A549 (cell line): ENCODE measurements at regions not wholly inside any gene's neighbourhood (a gene's known extent, or its start where the extent isn't known, plus 50 kb on each side); places are given as distances from the start of the nearest gene placed in this dataset.

Experiments
- ATAC-seq, 2 experiments: fragments of 200-7000 bp in 1 of 2; fragments of >200 bp in 1 of 2; cut with Nextera tagmentation in 1 of 2; cut with Tn5 transposase in 1 of 2; 3 replicates each; pipeline versions ENCODE4 v1.8.0 to v1.9.1; 2018 to 2020; ENCODE audit warnings: mild to moderate bottlenecking in 1 of 2, moderate library complexity in 1 of 2
- CTCF ChIA-PET: fragments of 300-600 bp; sonication (Branson Sonifier 250); formaldehyde crosslinking; extraction: SDS; loops from one replicate; lab custom pipeline; 2021; ENCODE audit warnings: antibody characterized with exemption, inconsistent platforms; lab: Yijun Ruan, JAX
- POLR2A ChIA-PET: fragments of 350-600 bp; formaldehyde crosslinking; extraction: SDS; loops from one replicate; lab custom pipeline; 2021; ENCODE audit warnings: antibody characterized with exemption, inconsistent platforms; lab: Yijun Ruan, JAX
- DNase-seq, 2 experiments: peaks; one replicate each; pipeline versions ENCODE4 v3.0.0 to v3.0.0-alpha.2; 2011 to 2016; ENCODE audit warnings: low read depth in 1 of 2, low spot score in 1 of 2
- FAIRE-seq: peaks from 2 replicates; lab custom pipeline; 2011; peaks lifted over from hg19 to GRCh38; lab: Jason Lieb, UNC
- H3K27ac ChIP-seq, 2 experiments: fragments of >200 bp; sonication (Bioruptor Twin); formaldehyde crosslinking; 3 replicates each; pipeline ENCODE4 v1.5.1; 2016 to 2017
- H3K4me1 ChIP-seq: fragments of >200 bp; sonication (Bioruptor Twin); formaldehyde crosslinking; 3 replicates; pipeline ENCODE4 v1.6.1; 2016
- H3K4me2 ChIP-seq: fragments of >200 bp; sonication (Bioruptor Twin); formaldehyde crosslinking; 3 replicates; pipeline ENCODE4 v1.6.1; 2016
- H3K4me3 ChIP-seq: fragments of >200 bp; sonication (Bioruptor Twin); formaldehyde crosslinking; 3 replicates; pipeline ENCODE4 v1.5.1; 2016
- H3K9me3 ChIP-seq: fragments of >200 bp; sonication (Bioruptor Twin); formaldehyde crosslinking; 3 replicates; pipeline ENCODE4 v1.6.1; 2016
- ATOH8 ChIP-seq: fragments of 250-450 bp; sonication (Bioruptor Pico); IDR thresholded peaks from 2 replicates; pipeline ENCODE4 v1.5.0; 2020; ENCODE audit warnings: low read depth, mild to moderate bottlenecking, moderate library complexity
- BCL3 ChIP-seq: fragments of >200 bp; sonication (Bioruptor Twin); formaldehyde crosslinking; IDR thresholded peaks from 3 replicates; pipeline ENCODE4 v1.6.1; 2016
- BHLHE40 ChIP-seq: IDR thresholded peaks from 2 replicates; pipeline ENCODE4 v1.6.1; 2012; ENCODE audit warnings: low read depth, low read length, inconsistent platforms
- CBX8 ChIP-seq: fragments of 200-600 bp; sonication (generic); IDR thresholded peaks from 2 replicates; pipeline ENCODE4 v1.6.1; 2016
- EHF ChIP-seq: fragments of 250-450 bp; sonication (Bioruptor Pico); IDR thresholded peaks from 2 replicates; pipeline ENCODE4 v1.5.0; 2020; ENCODE audit warnings: mild to moderate bottlenecking
- EHMT2 ChIP-seq: fragments of 200-600 bp; sonication (generic); IDR thresholded peaks from 2 replicates; pipeline ENCODE4 v1.6.1; 2016; ENCODE audit warnings: antibody characterized with exemption, low read depth, mild to moderate bottlenecking, moderate library complexity
- EP300 ChIP-seq, 2 experiments: fragments of >200 bp; sonication (Bioruptor Twin); formaldehyde crosslinking; IDR thresholded peaks; 2 replicates in 1 of 2; 3 replicates in 1 of 2; pipeline ENCODE4 v1.6.1; 2016 to 2017
- FOSL2 ChIP-seq, 2 experiments: fragments of 450-650 bp in 1 of 2; fragments of >200 bp in 1 of 2; sonication (Bioruptor Twin) in 1 of 2; formaldehyde crosslinking; IDR thresholded peaks; 2 replicates each; pipeline versions ENCODE4 v1.5.0 to v1.6.1; 2016 to 2020; ENCODE audit warnings: mild to moderate bottlenecking in 1 of 2, moderate library complexity in 1 of 2
- GATA3 ChIP-seq: IDR thresholded peaks from 2 replicates; pipeline ENCODE4 v1.6.1; 2012; ENCODE audit warnings: borderline replicate concordance
- HDAC2 ChIP-seq: fragments of 200-600 bp; sonication (generic); IDR thresholded peaks from 2 replicates; pipeline ENCODE4 v1.6.1; 2016
- HEYL ChIP-seq: fragments of 250-450 bp; sonication (Bioruptor Pico); IDR thresholded peaks from 2 replicates; pipeline ENCODE4 v1.8.0; 2021; ENCODE audit warnings: mild to moderate bottlenecking, moderate library complexity
- HMGXB4 ChIP-seq: fragments of 250-450 bp; sonication (Bioruptor Pico); IDR thresholded peaks from 2 replicates; pipeline ENCODE4 v1.5.0; 2021; ENCODE audit warnings: mild to moderate bottlenecking, moderate library complexity, borderline replicate concordance
- JUN ChIP-seq, 2 experiments: fragments of >200 bp; sonication (Bioruptor Twin); formaldehyde crosslinking; IDR thresholded peaks; 2 replicates in 1 of 2; 3 replicates in 1 of 2; pipeline ENCODE4 v1.6.1; 2016 to 2017
- KDM5A ChIP-seq: fragments of 200-600 bp; sonication (generic); IDR thresholded peaks from 2 replicates; pipeline ENCODE4 v1.6.1; 2016; ENCODE audit warnings: antibody characterized with exemption, mild to moderate bottlenecking
- NFE2L2 ChIP-seq: fragments of 150-350 bp; conservative IDR thresholded peaks from 2 replicates; pipeline ENCODE4 v1.6.1; 2014; ENCODE audit warnings: low read length
- NPAS2 ChIP-seq: fragments of 250-450 bp; sonication (Bioruptor Pico); IDR thresholded peaks from 2 replicates; pipeline ENCODE4 v1.8.0; 2022; ENCODE audit warnings: mild to moderate bottlenecking, moderate library complexity, borderline replicate concordance
- PBX3 ChIP-seq: IDR thresholded peaks from 2 replicates; pipeline ENCODE4 v1.6.1; 2012
- RAD21 ChIP-seq, 2 experiments: fragments of >200 bp in 1 of 2; sonication (Bioruptor Twin) in 1 of 2; formaldehyde crosslinking in 1 of 2; IDR thresholded peaks in 1 of 2; conservative IDR thresholded peaks in 1 of 2; 2 replicates in 1 of 2; 3 replicates in 1 of 2; pipeline ENCODE4 v1.6.1; 2012 to 2018; ENCODE audit warnings: inconsistent platforms in 1 of 2
- RFX5 ChIP-seq: fragments of 450-650 bp; IDR thresholded peaks from 2 replicates; pipeline ENCODE4 v1.7.1; 2014; ENCODE audit warnings: antibody characterized with exemption, mild to moderate bottlenecking, moderate library complexity
- USF2 ChIP-seq: fragments of 450-650 bp; IDR thresholded peaks from 2 replicates; pipeline ENCODE4 v1.6.1; 2014; ENCODE audit warnings: antibody characterized with exemption
- ZC3H11A ChIP-seq: fragments of 450-650 bp; IDR thresholded peaks from 2 replicates; pipeline ENCODE4 v1.6.1; 2014; ENCODE audit warnings: antibody characterized with exemption, mild to moderate bottlenecking
- WGBS: methylation state at CpG from one replicate; pipeline ENCODE4 v1.1.6; 2017; ENCODE audit errors: missing lambda C conversion rate; 5-methylcytosine and 5-hydroxymethylcytosine counted together
- TF ChIP-seq, protein P1 (sequence below): fragments of 150-350 bp; IDR thresholded peaks from 2 replicates; pipeline ENCODE4 v1.6.1; 2014; ENCODE audit warnings: low read depth, mild to moderate bottlenecking, low read length
- TF ChIP-seq, protein P2 (sequence below): IDR thresholded peaks from 2 replicates; pipeline ENCODE4 v1.6.1; 2012

- ATAC-seq (no peak), FAIRE-seq (no peak), DNase-seq (no peak)
- CTCF ChIA-PET, result no interaction called here
- Histone ChIP-seq H3K9me3 (no peaks in the 10 kb centered on the region), H3K27ac (no peak overlapping the region), H3K4me2 (no peak overlapping the region), H3K4me1 (no peaks in the 10 kb centered on the region), H3K4me3 (no peak overlapping the region)
- POLR2A ChIA-PET, result no interaction called here
- 83% methylated on average over 1 of the region's 1 CpG for WGBS
- no peak for TF ChIP-seq KDM5A
- TF ChIP-seq USF2, result no peak
- TF ChIP-seq HMGXB4, result no peak
- TF ChIP-seq EHF (CRISPR knock-in tag), result no peak
- TF ChIP-seq BCL3, result no peak
- no peak for TF ChIP-seq BHLHE40
- no peak for TF ChIP-seq HDAC2
- TF ChIP-seq CBX8, result no peak
- no peak for TF ChIP-seq FOSL2 (IDR thresholded peaks at IDR 0.05)
- no peak for TF ChIP-seq FOSL2 (CRISPR knock-in tag; IDR thresholded peaks at IDR 0.05)
- no peak for TF ChIP-seq EHMT2
- TF ChIP-seq EP300 (IDR thresholded peaks at IDR 0.05), result no peak
- no peak for TF ChIP-seq RAD21 (conservative IDR thresholded peaks at IDR 0.05 in 1 of 2, IDR thresholded peaks at IDR 0.05 in 1 of 2)
- TF ChIP-seq GATA3, result no peak
- no peak for TF ChIP-seq JUN (IDR thresholded peaks at IDR 0.05)
- no peak for TF ChIP-seq ATOH8 (CRISPR knock-in tag)
Measured at GRCh38 chr4:66590488-66591215, 920.4 kb upstream of the EPHA5 start.

DNA sequence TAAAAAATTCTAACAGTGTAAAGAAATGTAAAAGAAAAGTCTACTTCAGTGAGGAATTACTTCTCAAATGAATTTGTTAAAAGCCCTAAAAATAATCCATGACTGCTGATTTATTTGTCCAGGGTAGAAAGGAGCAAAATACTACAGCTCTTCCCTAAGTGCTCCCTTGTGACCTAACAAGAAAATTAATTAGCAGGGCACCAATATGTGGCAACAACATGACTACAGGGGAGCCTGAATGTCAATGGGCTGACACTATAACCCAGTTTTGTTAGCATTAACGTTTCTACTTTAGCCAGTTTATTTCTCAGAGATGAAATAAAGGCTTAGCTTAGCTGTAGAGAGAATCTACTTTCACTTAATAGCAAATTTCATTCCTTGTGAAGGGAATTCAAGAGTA lies 918.9 kb upstream of the EPHA5 start:
- Histone ChIP-seq H3K4me1 (no peaks in the 10 kb centered on the region), H3K9me3 (no peaks in the 10 kb centered on the region), H3K4me2 (no peak overlapping the region), H3K4me3 (no peak overlapping the region), H3K27ac (no peak overlapping the region)
- ChIA-PET POLR2A (no interaction called here), CTCF (no interaction called here)
- DNase-seq (no peak), FAIRE-seq (no peak), ATAC-seq (no peak)
- TF ChIP-seq NFE2L2 (no peak), EP300 (IDR thresholded peaks at IDR 0.05) (no peak), HEYL (CRISPR knock-in tag) (no peak), ATOH8 (CRISPR knock-in tag) (no peak), RAD21 (conservative IDR thresholded peaks at IDR 0.05 in 1 of 2, IDR thresholded peaks at IDR 0.05 in 1 of 2) (no peak), ZC3H11A (no peak), NPAS2 (CRISPR knock-in tag) (no peak), EHMT2 (no peak), PBX3 (no peak), RFX5 (no peak)
- TF ChIP-seq, protein P1, sequence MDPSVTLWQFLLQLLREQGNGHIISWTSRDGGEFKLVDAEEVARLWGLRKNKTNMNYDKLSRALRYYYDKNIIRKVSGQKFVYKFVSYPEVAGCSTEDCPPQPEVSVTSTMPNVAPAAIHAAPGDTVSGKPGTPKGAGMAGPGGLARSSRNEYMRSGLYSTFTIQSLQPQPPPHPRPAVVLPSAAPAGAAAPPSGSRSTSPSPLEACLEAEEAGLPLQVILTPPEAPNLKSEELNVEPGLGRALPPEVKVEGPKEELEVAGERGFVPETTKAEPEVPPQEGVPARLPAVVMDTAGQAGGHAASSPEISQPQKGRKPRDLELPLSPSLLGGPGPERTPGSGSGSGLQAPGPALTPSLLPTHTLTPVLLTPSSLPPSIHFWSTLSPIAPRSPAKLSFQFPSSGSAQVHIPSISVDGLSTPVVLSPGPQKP, result no peak
- TF ChIP-seq, protein P2, sequence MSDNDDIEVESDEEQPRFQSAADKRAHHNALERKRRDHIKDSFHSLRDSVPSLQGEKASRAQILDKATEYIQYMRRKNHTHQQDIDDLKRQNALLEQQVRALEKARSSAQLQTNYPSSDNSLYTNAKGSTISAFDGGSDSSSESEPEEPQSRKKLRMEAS, result no peak
- WGBS, result 15% methylated on average over 1 of the region's 1 CpG
